ENCODE measurements at regions not wholly inside any gene's neighbourhood (a gene's known extent, or its start where the extent isn't known, plus 50 kb on each side); places are given as distances from the start of the nearest gene placed in this dataset.

- no peaks in the 10 kb centered on the region for H3K9me3 Mint-ChIP-seq
- no peak overlapping the region for H3K27ac Mint-ChIP-seq
Observed at GRCh38 chr9:126017758-126018157, 270.6 kb downstream of the PBX3 start.

GRCh38 chr9:126020836-126021235, 273.7 kb downstream of the PBX3 start:
- Mint-ChIP-seq H3K27ac (no peak overlapping the region), H3K9me3 (peaks cover 0 to 3% of the 10 kb centered on the region in 2 donors), H3K36me3 (no peaks in the 10 kb centered on the region)
- DNase-seq (ENCODE audit: low spot score in 2 of 2) (no peak), ATAC-seq (no peak)

More at GRCh38 chr9:126017758-126018157, 270.6 kb downstream of the PBX3 start:
- H3K36me3 Mint-ChIP-seq, result no peaks in the 10 kb centered on the region
- no peak for ATAC-seq
- no peak for DNase-seq (ENCODE audit: low spot score in 2 of 2)

- Mint-ChIP-seq H3K36me3 (no peaks in the 10 kb centered on the region), H3K27ac (no peak overlapping the region), H3K9me3 (peaks cover 0 to 3% of the 10 kb centered on the region in 2 donors)
- no peak for DNase-seq (ENCODE audit: low spot score in 2 of 2)
- no peak for ATAC-seq
Observed at GRCh38 chr9:126023962-126024361, 276.8 kb downstream of the PBX3 start.

GRCh38 chr9:126024581-126025230, 277.5 kb downstream of the PBX3 start:
- no peak overlapping the region for H3K27ac Mint-ChIP-seq
- peaks cover 0 to 3% of the 10 kb centered on the region in 2 donors for H3K9me3 Mint-ChIP-seq
- no peak for DNase-seq (ENCODE audit: low spot score in 2 of 2)
- no peaks in the 10 kb centered on the region for H3K36me3 Mint-ChIP-seq
- ATAC-seq, result no peak

- Mint-ChIP-seq H3K36me3 (no peaks in the 10 kb centered on the region), H3K27ac (no peak overlapping the region), H3K9me3 (peaks cover 0 to 3% of the 10 kb centered on the region in 2 donors)
- ATAC-seq (no peak), DNase-seq (ENCODE audit: low spot score in 2 of 2) (no peak)
Observed at GRCh38 chr9:126025991-126026390, 278.8 kb downstream of the PBX3 start.

- H3K36me3 Mint-ChIP-seq, result no peaks in the 10 kb centered on the region
- no peak for ATAC-seq
- H3K9me3 Mint-ChIP-seq, result peaks cover 0 to 3% of the 10 kb centered on the region in 2 donors
- DNase-seq (ENCODE audit: low spot score in 2 of 2), result no peak
- H3K27ac Mint-ChIP-seq, result no peak overlapping the region
Observed at GRCh38 chr9:126027566-126027965, 280.4 kb downstream of the PBX3 start.

GRCh38 chr9:126028746-126029145, 281.6 kb downstream of the PBX3 start:
- ATAC-seq, result no peak
- no peak overlapping the region for H3K27ac Mint-ChIP-seq

GRCh38 chr9:126030716-126031115, 283.5 kb downstream of the PBX3 start:
- ATAC-seq (no peak), DNase-seq (ENCODE audit: low spot score in 2 of 2) (no peak)
- H3K27ac Mint-ChIP-seq, result no peak overlapping the region
- no peaks in the 10 kb centered on the region for H3K36me3 Mint-ChIP-seq
- no peaks in the 10 kb centered on the region for H3K9me3 Mint-ChIP-seq

More at GRCh38 chr9:126028746-126029145, 281.6 kb downstream of the PBX3 start:
- no peak for DNase-seq (ENCODE audit: low spot score in 2 of 2)
- Mint-ChIP-seq H3K36me3 (no peaks in the 10 kb centered on the region), H3K9me3 (peaks cover 0 to 2% of the 10 kb centered on the region in 2 donors)

- ATAC-seq (no peak), DNase-seq (ENCODE audit: low spot score in 2 of 2) (no peak)
- no peak overlapping the region for H3K27ac Mint-ChIP-seq
- no peaks in the 10 kb centered on the region for H3K36me3 Mint-ChIP-seq
- no peaks in the 10 kb centered on the region for H3K9me3 Mint-ChIP-seq
Observed at GRCh38 chr9:126031116-126031515, 283.9 kb downstream of the PBX3 start.

GRCh38 chr9:126032135-126032534, 285.0 kb downstream of the PBX3 start:
- Mint-ChIP-seq H3K9me3 (no peaks in the 10 kb centered on the region), H3K36me3 (no peaks in the 10 kb centered on the region), H3K27ac (no peak overlapping the region)
- no peak for DNase-seq (ENCODE audit: low spot score in 2 of 2)
- no peak for ATAC-seq

GRCh38 chr9:126033318-126033717, 286.1 kb downstream of the PBX3 start:
- ATAC-seq, result no peak
- no peaks in the 10 kb centered on the region for H3K9me3 Mint-ChIP-seq
- no peaks in the 10 kb centered on the region for H3K36me3 Mint-ChIP-seq
- H3K27ac Mint-ChIP-seq, result no peak overlapping the region
- DNase-seq (ENCODE audit: low spot score in 2 of 2), result no peak

GRCh38 chr9:126033956-126034355, 286.8 kb downstream of the PBX3 start:
- H3K27ac Mint-ChIP-seq, result no peak overlapping the region
- no peaks in the 10 kb centered on the region for H3K9me3 Mint-ChIP-seq
- no peaks in the 10 kb centered on the region for H3K36me3 Mint-ChIP-seq
- ATAC-seq (no peak), DNase-seq (ENCODE audit: low spot score in 2 of 2) (no peak)

GRCh38 chr9:126036881-126037291, 289.7 kb downstream of the PBX3 start:
- H3K9me3 Mint-ChIP-seq, result peaks cover under 1 to 9% of the 10 kb centered on the region in 2 donors

GRCh38 chr9:126038790-126039189, 287.8 kb upstream of the MVB12B start:
- H3K36me3 Mint-ChIP-seq, result peaks cover 0 to 6% of the 10 kb centered on the region in 2 donors
- H3K9me3 Mint-ChIP-seq, result peaks cover 4 to 9% of the 10 kb centered on the region in 2 donors
- ATAC-seq (no peak), DNase-seq (ENCODE audit: low spot score in 2 of 2) (no peak)
- H3K27ac Mint-ChIP-seq, result no peak overlapping the region

More at GRCh38 chr9:126036881-126037291, 289.7 kb downstream of the PBX3 start:
- Mint-ChIP-seq H3K36me3 (no peaks in the 10 kb centered on the region), H3K27ac (no peak overlapping the region)
- ATAC-seq (no peak), DNase-seq (ENCODE audit: low spot score in 2 of 2) (no peak)

GRCh38 chr9:126043681-126044080, 282.9 kb upstream of the MVB12B start:
- peaks cover 8 to 24% of the 10 kb centered on the region in 2 donors for H3K9me3 Mint-ChIP-seq
- no peak for DNase-seq (ENCODE audit: low spot score in 2 of 2)
- no peak for ATAC-seq
- H3K36me3 Mint-ChIP-seq, result peaks cover 11% of the 10 kb centered on the region in 2 donors
- H3K27ac Mint-ChIP-seq, result no peak overlapping the region

GRCh38 chr9:126049088-126049487, 277.5 kb upstream of the MVB12B start:
- Mint-ChIP-seq H3K9me3 (peaks cover 4 to 15% of the 10 kb centered on the region in 2 donors), H3K36me3 (peaks cover 5 to 11% of the 10 kb centered on the region in 2 donors), H3K27ac (no peak overlapping the region)
- DNase-seq (ENCODE audit: low spot score in 2 of 2) (no peak), ATAC-seq (no peak)

GRCh38 chr9:126049896-126050604, 276.6 kb upstream of the MVB12B start:
- DNase-seq (ENCODE audit: low spot score in 2 of 2) (no peak), ATAC-seq (no peak)
- H3K27ac Mint-ChIP-seq, result no peak overlapping the region
- H3K9me3 Mint-ChIP-seq, result peaks cover 4 to 5% of the 10 kb centered on the region in 2 donors
- H3K36me3 Mint-ChIP-seq, result peaks cover 5 to 11% of the 10 kb centered on the region in 2 donors

- Mint-ChIP-seq H3K27ac (no peak overlapping the region), H3K36me3 (peaks cover 5 to 11% of the 10 kb centered on the region in 2 donors), H3K9me3 (peaks cover 4 to 5% of the 10 kb centered on the region in 2 donors)
- ATAC-seq (no peak), DNase-seq (ENCODE audit: low spot score in 2 of 2) (no peak)
Observed at GRCh38 chr9:126050605-126050990, 276.0 kb upstream of the MVB12B start.

Data from activated naive CD4-positive, alpha-beta T cell treated with anti-CD3 and anti-CD28 coated beads, Interleukin-2, amount 50 U/mL, for 72 hours (primary cell).